HepG2 (cell line): ENCODE measurements at regions not wholly inside any gene's neighbourhood (a gene's known extent, or its start where the extent isn't known, plus 50 kb on each side); places are given as distances from the start of the nearest gene placed in this dataset.

Experiments
- ATF2 ChIP-seq: sonication (generic); formaldehyde crosslinking; IDR thresholded peaks from 2 replicates; pipeline ENCODE4 v1.4.0; 2020; ENCODE audit warnings: missing genetic modification reagents
- CEBPB ChIP-seq: IDR thresholded peaks from 2 replicates; pipeline ENCODE4 v1.6.1; 2011; ENCODE audit warnings: low read depth, low read length, improper control_type of control experiment, borderline replicate concordance
- EZH2 ChIP-seq: conservative IDR thresholded peaks from 2 replicates; pipeline ENCODE4 v1.6.1; 2012; ENCODE audit warnings: mild to moderate bottlenecking, low read depth, low read length, moderate library complexity
- GLMP ChIP-seq: sonication (generic); formaldehyde crosslinking; IDR thresholded peaks from 2 replicates; pipeline ENCODE4 v1.9.0; 2021; ENCODE audit warnings: missing genetic modification reagents, mild to moderate bottlenecking, borderline replicate concordance
- HMGXB4 ChIP-seq, 2 experiments: sonication (generic) in 1 of 2; formaldehyde crosslinking in 1 of 2; IDR thresholded peaks; 2 replicates each; pipeline versions ENCODE4 v1.4.0 to v1.6.1; 2018 to 2020; ENCODE audit warnings: missing genetic modification reagents in 2 of 2, borderline replicate concordance in 1 of 2, low read depth in 1 of 2, mild to moderate bottlenecking in 1 of 2, missing biosample characterization in 1 of 2
- JUN ChIP-seq: sonication (generic); formaldehyde crosslinking; IDR thresholded peaks from 2 replicates; pipeline ENCODE4 v1.4.0; 2020; ENCODE audit warnings: mild to moderate bottlenecking, missing genetic modification reagents
- PREB ChIP-seq: sonication (generic); formaldehyde crosslinking; IDR thresholded peaks from 2 replicates; pipeline ENCODE4 v1.4.0; 2020; ENCODE audit warnings: missing genetic modification reagents
- ZBTB8A ChIP-seq: sonication (generic); formaldehyde crosslinking; IDR thresholded peaks from 2 replicates; pipeline ENCODE4 v1.4.0; 2020; ENCODE audit warnings: mild to moderate bottlenecking, low read depth, missing genetic modification reagents, borderline replicate concordance
- TF ChIP-seq, protein P1 (sequence below): IDR thresholded peaks from 2 replicates; pipeline ENCODE4 v1.6.1; 2016
- TF ChIP-seq, protein P2 (sequence below): sonication (generic); formaldehyde crosslinking; IDR thresholded peaks from 2 replicates; pipeline ENCODE4 v1.8.0; 2022; ENCODE audit warnings: mild to moderate bottlenecking, missing genetic modification reagents, borderline replicate concordance
- TF ChIP-seq, protein P3 (sequence below): sonication (generic); formaldehyde crosslinking; IDR thresholded peaks from 2 replicates; pipeline ENCODE4 v1.5.0; 2020; ENCODE audit warnings: mild to moderate bottlenecking, missing genetic modification reagents, moderate library complexity
- TF ChIP-seq, protein P4 (sequence below): sonication (generic); formaldehyde crosslinking; IDR thresholded peaks from 2 replicates; pipeline ENCODE4 v1.4.0; 2020; ENCODE audit warnings: missing genetic modification reagents

DNA sequence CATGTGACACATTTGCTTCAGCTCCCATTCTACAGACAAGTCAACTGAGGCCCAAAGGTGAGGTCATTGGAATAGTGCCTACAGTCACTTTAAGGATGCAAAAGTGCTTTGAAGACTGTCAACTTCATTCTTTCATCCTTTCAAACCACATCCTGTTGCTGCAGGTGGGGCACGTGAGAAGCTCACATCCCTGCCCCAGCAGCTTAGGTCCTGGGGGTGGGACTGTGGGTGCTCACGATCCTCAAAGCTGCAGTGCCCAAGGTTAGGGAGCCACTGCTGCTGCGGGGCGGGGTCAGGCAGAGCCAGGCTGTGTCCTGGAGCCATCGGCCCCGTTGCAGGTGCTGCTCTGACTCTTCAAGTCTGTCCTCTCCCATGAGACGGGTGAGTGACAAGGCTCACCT, 57.9 kb upstream of the IER5L start:
- TF ChIP-seq, protein P1, sequence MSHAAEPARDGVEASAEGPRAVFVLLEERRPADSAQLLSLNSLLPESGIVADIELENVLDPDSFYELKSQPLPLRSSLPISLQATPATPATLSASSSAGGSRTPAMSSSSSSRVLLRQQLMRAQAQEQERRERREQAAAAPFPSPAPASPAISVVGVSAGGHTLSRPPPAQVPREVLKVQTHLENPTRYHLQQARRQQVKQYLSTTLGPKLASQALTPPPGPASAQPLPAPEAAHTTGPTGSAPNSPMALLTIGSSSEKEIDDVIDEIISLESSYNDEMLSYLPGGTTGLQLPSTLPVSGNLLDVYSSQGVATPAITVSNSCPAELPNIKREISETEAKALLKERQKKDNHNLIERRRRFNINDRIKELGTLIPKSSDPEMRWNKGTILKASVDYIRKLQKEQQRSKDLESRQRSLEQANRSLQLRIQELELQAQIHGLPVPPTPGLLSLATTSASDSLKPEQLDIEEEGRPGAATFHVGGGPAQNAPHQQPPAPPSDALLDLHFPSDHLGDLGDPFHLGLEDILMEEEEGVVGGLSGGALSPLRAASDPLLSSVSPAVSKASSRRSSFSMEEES (CRISPR knock-in tag): no peak
- TF ChIP-seq CEBPB (no peak), GLMP (CRISPR knock-in tag) (no peak), JUN (no peak), HMGXB4 (CRISPR knock-in tag; IDR thresholded peaks at IDR 0.05; ENCODE audit: borderline replicate concordance in 1 of 2, low read depth in 1 of 2) (no peak), ZBTB8A (CRISPR knock-in tag) (no peak), ATF2 (CRISPR knock-in tag) (no peak), PREB (no peak), EZH2 (no peak)
- TF ChIP-seq, protein P2, sequence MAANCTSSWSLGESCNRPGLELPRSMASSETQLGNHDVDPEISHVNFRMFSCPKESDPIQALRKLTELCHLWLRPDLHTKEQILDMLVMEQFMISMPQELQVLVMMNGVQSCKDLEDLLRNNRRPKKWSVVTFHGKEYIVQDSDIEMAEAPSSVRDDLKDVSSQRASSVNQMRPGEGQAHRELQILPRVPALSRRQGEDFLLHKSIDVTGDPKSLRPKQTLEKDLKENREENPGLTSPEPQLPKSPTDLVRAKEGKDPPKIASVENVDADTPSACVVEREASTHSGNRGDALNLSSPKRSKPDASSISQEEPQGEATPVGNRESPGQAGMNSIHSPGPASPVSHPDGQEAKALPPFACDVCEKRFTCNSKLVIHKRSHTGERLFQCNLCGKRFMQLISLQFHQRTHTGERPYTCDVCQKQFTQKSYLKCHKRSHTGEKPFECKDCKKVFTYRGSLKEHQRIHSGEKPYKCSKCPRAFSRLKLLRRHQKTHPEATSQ (CRISPR knock-in tag): no peak
- TF ChIP-seq, protein P3, sequence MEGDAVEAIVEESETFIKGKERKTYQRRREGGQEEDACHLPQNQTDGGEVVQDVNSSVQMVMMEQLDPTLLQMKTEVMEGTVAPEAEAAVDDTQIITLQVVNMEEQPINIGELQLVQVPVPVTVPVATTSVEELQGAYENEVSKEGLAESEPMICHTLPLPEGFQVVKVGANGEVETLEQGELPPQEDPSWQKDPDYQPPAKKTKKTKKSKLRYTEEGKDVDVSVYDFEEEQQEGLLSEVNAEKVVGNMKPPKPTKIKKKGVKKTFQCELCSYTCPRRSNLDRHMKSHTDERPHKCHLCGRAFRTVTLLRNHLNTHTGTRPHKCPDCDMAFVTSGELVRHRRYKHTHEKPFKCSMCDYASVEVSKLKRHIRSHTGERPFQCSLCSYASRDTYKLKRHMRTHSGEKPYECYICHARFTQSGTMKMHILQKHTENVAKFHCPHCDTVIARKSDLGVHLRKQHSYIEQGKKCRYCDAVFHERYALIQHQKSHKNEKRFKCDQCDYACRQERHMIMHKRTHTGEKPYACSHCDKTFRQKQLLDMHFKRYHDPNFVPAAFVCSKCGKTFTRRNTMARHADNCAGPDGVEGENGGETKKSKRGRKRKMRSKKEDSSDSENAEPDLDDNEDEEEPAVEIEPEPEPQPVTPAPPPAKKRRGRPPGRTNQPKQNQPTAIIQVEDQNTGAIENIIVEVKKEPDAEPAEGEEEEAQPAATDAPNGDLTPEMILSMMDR (CRISPR knock-in tag): no peak
- TF ChIP-seq, protein P4, sequence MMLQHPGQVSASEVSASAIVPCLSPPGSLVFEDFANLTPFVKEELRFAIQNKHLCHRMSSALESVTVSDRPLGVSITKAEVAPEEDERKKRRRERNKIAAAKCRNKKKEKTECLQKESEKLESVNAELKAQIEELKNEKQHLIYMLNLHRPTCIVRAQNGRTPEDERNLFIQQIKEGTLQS (CRISPR knock-in tag): no peak
